DMS53 (cell line): ENCODE measurements at regions not wholly inside any gene's neighbourhood (a gene's known extent, or its start where the extent isn't known, plus 50 kb on each side); places are given as distances from the start of the nearest gene placed in this dataset.

ENCODE experiments used
- DNase-seq: peaks from one replicate; lab custom pipeline; 2025; lab: John Stamatoyannopoulos, UW

DNA sequence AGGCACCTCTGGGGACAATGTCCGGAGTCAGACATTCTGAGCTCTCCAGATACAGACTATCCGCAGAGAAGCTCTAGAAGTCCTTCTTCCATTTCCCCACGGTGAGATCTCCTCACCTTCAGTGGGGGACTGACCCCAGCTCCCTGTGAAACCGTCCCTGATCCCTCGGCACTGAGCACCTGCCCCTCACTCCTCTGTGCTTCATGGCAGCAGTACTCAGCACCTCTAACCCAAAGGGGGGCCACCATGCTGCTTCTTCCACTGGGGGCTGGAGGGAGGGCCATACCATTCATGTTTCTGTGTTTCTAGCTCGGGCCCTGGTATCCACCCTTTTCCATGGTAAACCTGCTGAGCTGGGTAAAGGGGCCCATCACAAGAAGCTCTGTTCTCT, 321.7 kb downstream of the BRD1 start:
- DNase-seq, result no peak

DNA sequence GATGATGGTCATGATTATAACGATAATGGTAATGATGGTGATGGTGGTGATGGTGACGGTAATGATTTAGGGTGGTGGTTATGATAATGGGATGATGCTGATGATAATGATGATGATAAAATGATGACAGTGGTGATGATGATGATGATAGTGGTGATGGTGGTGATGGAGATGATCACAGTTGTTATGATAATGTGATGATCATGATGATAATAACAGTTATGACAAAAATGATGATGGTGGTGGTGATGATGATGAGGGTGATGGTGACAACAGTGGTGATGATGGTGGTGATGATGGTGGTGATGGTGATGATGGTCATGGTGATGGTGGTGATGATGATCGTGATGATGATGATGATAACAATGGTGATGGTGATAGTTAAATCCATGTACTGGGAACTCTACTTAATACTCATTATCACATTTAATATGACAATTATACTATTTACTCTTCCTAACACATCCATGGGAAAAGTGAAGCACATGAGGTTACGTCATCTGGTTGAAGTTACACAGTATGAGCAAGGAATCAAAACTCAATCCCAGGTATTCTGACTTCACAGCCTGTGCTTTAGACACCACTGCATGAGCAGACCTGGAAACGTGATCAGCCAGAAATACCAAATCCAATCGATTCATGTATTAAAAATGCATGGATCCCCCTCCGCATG, 322.2 kb downstream of the BRD1 start:
- no peak for DNase-seq

GRCh38 chr22:49503896-49504521, 323.7 kb downstream of the BRD1 start:
- DNase-seq, result no peak

- DNase-seq, result no peak
Observed at GRCh38 chr22:49503321-49503720, 324.4 kb downstream of the BRD1 start.

- DNase-seq, result no peak
Observed at GRCh38 chr22:49502126-49502826, 325.4 kb downstream of the BRD1 start.

DNA sequence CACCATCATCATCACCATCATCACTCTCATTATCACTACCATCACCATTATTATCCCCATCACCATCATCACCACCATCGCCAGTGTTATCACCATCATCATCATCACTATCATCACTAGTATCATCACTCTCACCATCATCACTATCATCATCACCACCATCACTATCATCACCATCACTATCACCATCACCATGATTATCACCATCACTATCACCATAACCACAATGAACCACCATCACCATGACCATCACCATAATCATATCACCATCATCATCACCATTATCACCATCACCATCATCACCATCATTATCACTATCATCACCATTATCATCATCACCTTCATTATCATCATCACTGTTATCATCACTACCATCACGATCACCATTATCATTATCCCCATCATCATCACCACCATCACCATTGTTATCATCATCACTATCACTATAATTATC, 326.7 kb downstream of the BRD1 start:
- DNase-seq, result no peak

GRCh38 chr22:49500076-49500460, 327.6 kb downstream of the BRD1 start:
- DNase-seq, result no peak

DNA sequence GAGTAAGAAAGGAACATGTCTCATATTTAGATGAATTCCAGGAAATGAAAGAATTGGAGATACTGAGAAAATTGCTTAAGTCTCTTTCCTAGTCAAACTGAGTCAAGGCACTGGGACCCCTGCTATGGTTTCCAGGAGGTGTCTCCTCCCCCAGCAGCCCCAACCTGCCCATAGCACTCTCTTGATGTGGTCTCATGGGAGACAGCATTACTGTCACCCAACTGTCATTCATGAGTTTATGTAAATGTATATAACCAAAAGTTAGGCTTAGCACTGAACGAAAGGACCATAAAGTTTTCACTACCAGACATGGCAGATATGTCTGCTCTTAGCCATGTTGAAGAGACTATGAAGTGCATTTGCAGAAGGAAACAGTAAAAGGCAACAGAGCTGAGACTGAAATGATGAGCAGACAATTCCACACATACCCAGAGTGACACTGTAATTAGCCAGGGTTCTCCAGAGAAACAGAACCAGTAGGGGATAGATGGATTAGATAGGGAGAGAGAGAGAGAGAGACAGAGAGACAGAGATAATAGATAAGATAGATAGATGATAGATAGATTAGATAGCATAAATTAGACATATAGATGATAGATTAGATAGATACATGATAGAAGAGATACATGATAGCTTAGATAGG, 328.1 kb downstream of the BRD1 start:
- no peak for DNase-seq

- DNase-seq, result no peak
Observed at GRCh38 chr22:49497266-49497665, 330.4 kb downstream of the BRD1 start.

GRCh38 chr22:49494555-49494954, 333.1 kb downstream of the BRD1 start:
- no peak for DNase-seq

GRCh38 chr22:49492741-49493251, 334.9 kb downstream of the BRD1 start:
- no peak for DNase-seq

DNA sequence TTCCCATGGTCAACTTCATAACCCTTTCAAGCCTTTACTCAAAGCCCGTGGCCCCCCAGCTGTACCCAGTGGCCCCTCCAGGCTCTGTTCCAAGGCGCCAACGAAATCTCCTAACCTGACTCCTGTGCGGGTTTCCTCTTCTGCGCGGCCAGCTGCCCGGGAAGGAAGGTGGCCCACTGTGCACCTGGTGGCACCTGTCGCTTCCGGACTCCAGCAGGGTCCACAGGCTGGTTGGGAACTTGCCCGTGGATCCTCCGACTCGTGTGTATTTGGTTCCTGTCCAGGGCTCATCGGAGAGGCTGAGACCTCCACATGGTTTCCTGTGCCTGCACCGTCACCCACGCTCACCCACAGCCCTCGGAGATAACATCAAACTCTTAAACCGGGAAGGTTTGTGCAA, 335.4 kb downstream of the BRD1 start:
- no peak for DNase-seq

DNA sequence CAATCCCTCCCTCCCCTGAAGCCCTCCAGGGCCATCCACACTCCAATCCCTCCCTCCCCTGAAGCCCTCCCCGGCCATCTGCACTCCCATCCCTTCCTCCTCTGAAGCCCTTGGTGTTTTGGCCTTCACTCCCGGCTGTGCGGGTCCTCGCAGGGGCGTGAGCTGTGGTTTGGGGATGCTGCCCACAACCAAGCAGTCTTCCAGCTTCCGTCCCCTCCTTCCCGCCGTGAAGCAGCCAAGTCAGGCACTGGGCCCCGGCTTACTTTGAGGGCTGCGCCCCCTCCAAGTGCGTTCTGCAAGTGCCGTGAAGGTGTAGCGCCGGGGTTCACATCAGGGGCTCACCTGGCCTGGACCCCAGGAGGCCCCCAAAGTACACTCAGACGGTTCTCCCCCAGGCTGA, 335.9 kb downstream of the BRD1 start:
- DNase-seq, result no peak

GRCh38 chr22:49491221-49491635, 336.4 kb downstream of the BRD1 start:
- no peak for DNase-seq

GRCh38 chr22:49490692-49491091, 337.0 kb downstream of the BRD1 start:
- no peak for DNase-seq

DNA sequence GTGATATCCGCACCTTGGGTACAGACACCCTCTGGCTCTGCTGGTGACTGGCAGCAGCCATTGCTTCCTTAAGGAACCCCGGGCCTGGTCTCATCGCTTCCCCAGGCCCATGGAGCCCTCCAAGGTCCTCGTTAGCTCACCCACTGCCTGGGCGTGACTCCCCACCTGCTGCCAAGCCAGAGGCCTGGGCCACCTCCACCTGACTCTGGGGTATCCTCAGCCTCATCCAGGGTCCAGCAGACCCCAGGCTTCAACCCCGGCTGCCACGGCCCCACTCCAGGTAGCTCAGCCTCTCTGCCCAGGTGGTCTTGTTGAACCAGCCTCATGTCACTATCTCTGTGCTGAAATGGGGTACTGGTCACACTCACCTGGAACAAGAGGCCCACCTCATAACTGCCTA, 337.9 kb downstream of the BRD1 start:
- no peak for DNase-seq

GRCh38 chr22:49488943-49489342, 338.7 kb downstream of the BRD1 start:
- no peak for DNase-seq

- no peak for DNase-seq
Observed at GRCh38 chr22:49487950-49488349, 339.7 kb downstream of the BRD1 start.

GRCh38 chr22:49486225-49486624, 341.4 kb downstream of the BRD1 start:
- DNase-seq, result no peak

GRCh38 chr22:49483946-49484345, 343.7 kb downstream of the BRD1 start:
- no peak for DNase-seq

DNA sequence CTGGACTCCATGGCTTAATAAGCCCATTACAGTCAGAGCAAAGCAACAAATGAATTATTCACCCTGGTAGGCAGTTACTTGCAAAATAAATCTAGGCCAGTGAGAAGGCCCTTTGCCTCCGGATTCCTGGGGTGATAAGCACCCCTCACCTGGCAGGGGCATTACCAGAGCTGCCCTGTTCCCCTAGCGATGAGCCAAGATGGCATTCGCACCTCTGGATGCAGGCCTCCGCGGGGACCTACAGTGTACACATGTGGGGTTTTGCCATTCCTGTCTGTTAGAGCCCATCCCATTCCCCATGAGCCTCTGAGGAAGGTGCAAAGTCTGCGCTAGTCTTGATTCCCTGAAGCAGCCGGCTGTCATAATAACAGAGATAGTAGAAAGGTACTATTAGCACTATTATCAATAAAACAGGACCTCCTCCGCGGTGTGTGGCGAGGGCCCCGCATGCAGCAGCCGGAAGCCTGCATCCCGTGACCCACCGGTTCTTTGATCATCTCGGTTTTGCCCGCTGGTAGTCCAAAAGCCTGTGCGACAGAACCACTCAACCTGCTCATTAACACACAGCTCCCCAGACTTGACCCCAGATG, 344.3 kb downstream of the BRD1 start:
- DNase-seq, result no peak

GRCh38 chr22:49482811-49483210, 344.9 kb downstream of the BRD1 start:
- DNase-seq, result no peak
